ENCODE measurements at regions not wholly inside any gene's neighbourhood (a gene's known extent, or its start where the extent isn't known, plus 50 kb on each side); places are given as distances from the start of the nearest gene placed in this dataset.

GRCh38 chr5:58281189-58281588, 178.7 kb downstream of the PLK2 start:
- CTCF ChIA-PET = no interaction called here
- DNase-seq (ENCODE audit: low read depth, low spot score) (no peak), ATAC-seq (no peak)

GRCh38 chr5:58279259-58279658, 180.6 kb downstream of the PLK2 start:
- POLR2A ChIA-PET = no interaction called here
- H3K36me3 ChIP-seq (ENCODE audit: control insufficient read depth, insufficient read depth, low read length) = no peaks in the 10 kb centered on the region
- ATAC-seq (no peak), DNase-seq (ENCODE audit: low read depth, low spot score) (no peak)
- in situ Hi-C loops (cut with HindIII; ENCODE audit: low pct_unique_long_range_greater_than_20kb, low sequenced_read_pairs) = no loop called here
- TF ChIP-seq POLR2AphosphoS5 (IDR thresholded peaks at IDR 0.05; ENCODE audit: low read depth, low read length) (no peak), TCF7L2 (IDR thresholded peaks at IDR 0.05; ENCODE audit: low read depth, low read length) (no peak), SIN3A (IDR thresholded peaks at IDR 0.05; ENCODE audit: borderline replicate concordance, insufficient read depth, low read depth, low read length) (no peak), REST (IDR thresholded peaks at IDR 0.05; ENCODE audit: insufficient read depth in 1 of 2, low read depth in 2 of 2, low read length in 1 of 2) (no peak)
- TF ChIP-seq, protein P1, sequence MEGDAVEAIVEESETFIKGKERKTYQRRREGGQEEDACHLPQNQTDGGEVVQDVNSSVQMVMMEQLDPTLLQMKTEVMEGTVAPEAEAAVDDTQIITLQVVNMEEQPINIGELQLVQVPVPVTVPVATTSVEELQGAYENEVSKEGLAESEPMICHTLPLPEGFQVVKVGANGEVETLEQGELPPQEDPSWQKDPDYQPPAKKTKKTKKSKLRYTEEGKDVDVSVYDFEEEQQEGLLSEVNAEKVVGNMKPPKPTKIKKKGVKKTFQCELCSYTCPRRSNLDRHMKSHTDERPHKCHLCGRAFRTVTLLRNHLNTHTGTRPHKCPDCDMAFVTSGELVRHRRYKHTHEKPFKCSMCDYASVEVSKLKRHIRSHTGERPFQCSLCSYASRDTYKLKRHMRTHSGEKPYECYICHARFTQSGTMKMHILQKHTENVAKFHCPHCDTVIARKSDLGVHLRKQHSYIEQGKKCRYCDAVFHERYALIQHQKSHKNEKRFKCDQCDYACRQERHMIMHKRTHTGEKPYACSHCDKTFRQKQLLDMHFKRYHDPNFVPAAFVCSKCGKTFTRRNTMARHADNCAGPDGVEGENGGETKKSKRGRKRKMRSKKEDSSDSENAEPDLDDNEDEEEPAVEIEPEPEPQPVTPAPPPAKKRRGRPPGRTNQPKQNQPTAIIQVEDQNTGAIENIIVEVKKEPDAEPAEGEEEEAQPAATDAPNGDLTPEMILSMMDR (IDR thresholded peaks at IDR 0.05) = no peak
- H3K27me3 ChIP-seq (ENCODE audit: control insufficient read depth, insufficient read depth, low read length) = no peaks in the 10 kb centered on the region
- H3K4me3 ChIP-seq (ENCODE audit: low read depth in 2 of 2, low read length in 2 of 2) = no peak overlapping the region
- BruUV-seq (replicated peaks) = no TSS peak
- CTCF ChIA-PET = no interaction called here
- H3K27ac ChIP-seq (ENCODE audit: low read length) = no peak overlapping the region
- H3K4me1 ChIP-seq (ENCODE audit: control insufficient read depth, insufficient read depth, low read length) = no peaks in the 10 kb centered on the region
- intact Hi-C loops (cut with micrococcal nuclease; ENCODE audit: unreplicated experiment) = no loop called here
- H3K9me3 ChIP-seq (ENCODE audit: control insufficient read depth, insufficient read depth, low read depth, low read length) = no peaks in the 10 kb centered on the region; the same call in 1 of the 2 replicates

More at GRCh38 chr5:58281189-58281588, 178.7 kb downstream of the PLK2 start:
- in situ Hi-C loops (cut with HindIII; ENCODE audit: low pct_unique_long_range_greater_than_20kb, low sequenced_read_pairs) = no loop called here
- Histone ChIP-seq H3K27me3 (ENCODE audit: control insufficient read depth, insufficient read depth, low read length) (no peaks in the 10 kb centered on the region), H3K9me3 (ENCODE audit: control insufficient read depth, insufficient read depth, low read depth, low read length) (no peaks in the 10 kb centered on the region; the same call in 1 of the 2 replicates), H3K36me3 (ENCODE audit: control insufficient read depth, insufficient read depth, low read length) (no peaks in the 10 kb centered on the region), H3K27ac (ENCODE audit: low read length) (no peak overlapping the region), H3K4me3 (ENCODE audit: low read depth in 2 of 2, low read length in 2 of 2) (no peak overlapping the region), H3K4me1 (ENCODE audit: control insufficient read depth, insufficient read depth, low read length) (no peaks in the 10 kb centered on the region)
- intact Hi-C loops (cut with micrococcal nuclease; ENCODE audit: unreplicated experiment) = no loop called here
- TF ChIP-seq, protein P1 (IDR thresholded peaks at IDR 0.05) = no peak
- TF ChIP-seq REST (IDR thresholded peaks at IDR 0.05; ENCODE audit: insufficient read depth in 1 of 2, low read depth in 2 of 2, low read length in 1 of 2) (no peak), POLR2AphosphoS5 (IDR thresholded peaks at IDR 0.05; ENCODE audit: low read depth, low read length) (no peak), SIN3A (IDR thresholded peaks at IDR 0.05; ENCODE audit: borderline replicate concordance, insufficient read depth, low read depth, low read length) (no peak), TCF7L2 (IDR thresholded peaks at IDR 0.05; ENCODE audit: low read depth, low read length) (no peak)
- POLR2A ChIA-PET = interaction anchor here (0.6 kb wide), 2 partner anchors 492 to 963 kb away, joined by 3 read pairs; no protein-coding TSS in a partner anchor
- no TSS peak for BruUV-seq (replicated peaks)

Data from Panc1 (cell line).